Kidney (tissue), 13 donors: ENCODE measurements at regions not wholly inside any gene's neighbourhood (a gene's known extent, or its start where the extent isn't known, plus 50 kb on each side); places are given as distances from the start of the nearest gene placed in this dataset.

Source experiments
- DNase-seq, 5 donors: peaks; one replicate each; pipeline ENCODE4 v3.0.0-alpha.2; 2013 to 2020
- FAIRE-seq: peaks from 2 replicates; lab custom pipeline; 2012; peaks lifted over from hg19 to GRCh38; lab: Jason Lieb, UNC
- H3K27ac ChIP-seq, 2 donors: one replicate each; pipeline ENCODE4 v1.7.0; 2013; ENCODE audit warnings: low read depth in 2 of 2, low read length in 2 of 2, inconsistent platforms in 1 of 2
- H3K27me3 ChIP-seq: one replicate; pipeline ENCODE4 v1.7.1; 2013; ENCODE audit warnings: low read length, inconsistent platforms; ENCODE audit not compliant: control insufficient read depth, insufficient read depth
- H3K36me3 ChIP-seq, 3 donors: one replicate each; pipeline versions ENCODE4 v1.7.0 to v1.7.1; 2013; ENCODE audit warnings: low read length in 3 of 3, control low read depth in 1 of 3, inconsistent platforms in 1 of 3; ENCODE audit not compliant: insufficient read depth in 3 of 3, control insufficient read depth in 2 of 3
- H3K4me1 ChIP-seq, 3 donors: one replicate each; pipeline versions ENCODE4 v1.7.0 to v1.7.1; 2013; ENCODE audit warnings: low read length in 3 of 3, inconsistent platforms in 1 of 3, low read depth in 1 of 3; ENCODE audit not compliant: control insufficient read depth in 2 of 3, insufficient read depth in 2 of 3
- H3K4me3 ChIP-seq, 3 donors: one replicate each; pipeline versions ENCODE4 v1.7.0 to v1.8.1; 2013; ENCODE audit warnings: low read length in 3 of 3, control low read depth in 1 of 3, inconsistent platforms in 1 of 3
- H3K9ac ChIP-seq, 3 donors: one replicate each; pipeline versions ENCODE4 v1.7.0 to v1.7.1; 2013; ENCODE audit warnings: low read length in 3 of 3, control low read depth in 1 of 3, inconsistent platforms in 1 of 3
- H3K9me3 ChIP-seq, 3 donors: one replicate each; pipeline versions ENCODE4 v1.7.0 to v1.7.1; 2013; ENCODE audit warnings: low read length in 3 of 3, control low read depth in 1 of 3, inconsistent platforms in 1 of 3; ENCODE audit not compliant: control insufficient read depth in 2 of 3, insufficient read depth in 1 of 3
- intact Hi-C: fragments of 100-400 bp; cut with DNase I; formaldehyde crosslinking; loops from one replicate; pipeline ENCODE4 v1.11.1; 2022
- TF ChIP-seq, protein P1 (sequence below): IDR thresholded peaks from 3 replicates; pipeline ENCODE4 v1.5.1; 2012; ENCODE audit warnings: mild to moderate bottlenecking, moderate library complexity, borderline replicate concordance; ENCODE audit not compliant: insufficient read depth; ENCODE audit errors: extremely low read depth
- donor health status: control.
- donor health status: control.
- donor health status: control.
- donor health status: control.
- donor health status: control.
- donor health status: DM: yes; HTN: yes; CAD: no.
- donor health status: Normal renal cell carcinoma (clear cell type).

DNA sequence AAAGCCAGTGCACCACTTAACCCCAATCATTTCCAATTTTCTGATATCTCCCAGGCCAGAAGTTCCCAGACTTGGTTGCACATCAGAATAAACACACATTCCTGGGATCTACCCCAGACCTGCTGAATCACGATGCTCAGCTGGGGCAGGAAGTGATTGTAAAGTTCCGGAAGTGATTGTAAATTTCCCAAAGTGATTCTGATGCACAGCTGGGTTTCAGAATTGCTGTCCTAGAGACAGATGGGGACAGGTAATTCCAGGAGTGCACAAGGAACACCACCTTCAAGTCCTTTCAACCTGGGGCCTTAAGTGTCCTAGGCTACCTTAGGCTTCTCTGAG, 104.2 kb upstream of the EEPD1 start:
- H3K27me3 ChIP-seq: no peaks in the 10 kb centered on the region
- FAIRE-seq: no peak
- no peak overlapping the region for H3K9ac ChIP-seq
- no peaks in the 10 kb centered on the region for H3K9me3 ChIP-seq
- H3K27ac ChIP-seq: no peak overlapping the region
- intact Hi-C loops: no loop called here
- peaks cover 0 to 12% (median 4%) of the 10 kb centered on the region in 3 donors for H3K4me1 ChIP-seq
- DNase-seq: no peak
- no peaks in the 10 kb centered on the region for H3K36me3 ChIP-seq
- TF ChIP-seq, protein P1, sequence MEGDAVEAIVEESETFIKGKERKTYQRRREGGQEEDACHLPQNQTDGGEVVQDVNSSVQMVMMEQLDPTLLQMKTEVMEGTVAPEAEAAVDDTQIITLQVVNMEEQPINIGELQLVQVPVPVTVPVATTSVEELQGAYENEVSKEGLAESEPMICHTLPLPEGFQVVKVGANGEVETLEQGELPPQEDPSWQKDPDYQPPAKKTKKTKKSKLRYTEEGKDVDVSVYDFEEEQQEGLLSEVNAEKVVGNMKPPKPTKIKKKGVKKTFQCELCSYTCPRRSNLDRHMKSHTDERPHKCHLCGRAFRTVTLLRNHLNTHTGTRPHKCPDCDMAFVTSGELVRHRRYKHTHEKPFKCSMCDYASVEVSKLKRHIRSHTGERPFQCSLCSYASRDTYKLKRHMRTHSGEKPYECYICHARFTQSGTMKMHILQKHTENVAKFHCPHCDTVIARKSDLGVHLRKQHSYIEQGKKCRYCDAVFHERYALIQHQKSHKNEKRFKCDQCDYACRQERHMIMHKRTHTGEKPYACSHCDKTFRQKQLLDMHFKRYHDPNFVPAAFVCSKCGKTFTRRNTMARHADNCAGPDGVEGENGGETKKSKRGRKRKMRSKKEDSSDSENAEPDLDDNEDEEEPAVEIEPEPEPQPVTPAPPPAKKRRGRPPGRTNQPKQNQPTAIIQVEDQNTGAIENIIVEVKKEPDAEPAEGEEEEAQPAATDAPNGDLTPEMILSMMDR: no peak
- H3K4me3 ChIP-seq: no peak overlapping the region

DNA sequence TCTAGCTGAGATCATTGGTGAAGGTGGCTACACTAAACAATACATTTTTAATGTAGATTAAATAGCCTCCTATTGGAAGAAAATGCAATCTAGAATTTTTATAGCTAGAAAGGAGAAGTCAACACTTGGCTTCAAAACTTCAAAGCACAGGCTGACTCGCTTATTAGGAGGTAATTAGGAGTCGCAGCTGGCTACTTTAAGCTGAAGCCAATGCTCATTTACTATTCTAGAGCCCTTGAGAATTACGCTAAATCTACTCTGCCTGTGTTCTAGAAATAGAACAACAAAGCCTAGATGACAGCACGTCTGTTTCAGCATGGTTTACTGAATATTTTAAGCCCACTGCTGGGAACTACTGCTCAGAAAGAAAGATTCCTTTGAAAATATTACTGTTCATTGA, 101.6 kb upstream of the EEPD1 start:
- H3K27ac ChIP-seq: no peak overlapping the region
- H3K27me3 ChIP-seq: no peaks in the 10 kb centered on the region
- H3K9ac ChIP-seq: no peak overlapping the region
- H3K9me3 ChIP-seq: no peaks in the 10 kb centered on the region
- TF ChIP-seq, protein P1: no peak
- no peak overlapping the region for H3K4me3 ChIP-seq
- DNase-seq: no peak
- H3K4me1 ChIP-seq: peaks cover 0 to 7% (median 4%) of the 10 kb centered on the region in 3 donors
- FAIRE-seq: no peak
- H3K36me3 ChIP-seq: no peaks in the 10 kb centered on the region
- intact Hi-C loops: no loop called here

DNA sequence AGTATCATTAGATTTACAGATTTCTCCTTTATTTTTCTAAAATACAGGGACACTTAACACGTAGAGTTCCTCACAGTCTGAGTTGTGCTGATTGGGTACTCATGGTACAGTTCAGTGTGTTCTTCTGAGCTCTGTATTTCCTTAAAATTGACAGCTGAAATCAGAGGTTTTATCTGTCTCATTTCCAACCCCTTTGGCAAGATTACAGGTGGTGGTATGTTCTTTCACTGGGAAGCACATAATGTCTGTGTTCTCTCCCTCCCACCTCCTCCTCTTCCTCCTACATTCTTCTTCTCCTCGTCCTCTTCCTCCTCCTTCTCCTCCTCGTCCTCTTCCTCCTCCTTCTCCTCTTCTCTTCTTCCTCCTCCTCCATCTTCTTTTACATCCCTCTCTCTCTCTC, 99.5 kb upstream of the EEPD1 start:
- DNase-seq: no peak
- no peaks in the 10 kb centered on the region for H3K27me3 ChIP-seq
- no peak overlapping the region for H3K4me3 ChIP-seq
- no peaks in the 10 kb centered on the region for H3K9me3 ChIP-seq
- no peak overlapping the region for H3K27ac ChIP-seq
- H3K36me3 ChIP-seq: no peaks in the 10 kb centered on the region
- no peak overlapping the region for H3K9ac ChIP-seq
- TF ChIP-seq, protein P1: no peak
- FAIRE-seq: no peak
- H3K4me1 ChIP-seq: peaks cover 0 to 4% (median 3%) of the 10 kb centered on the region in 3 donors
- intact Hi-C loops: no loop called here

DNA sequence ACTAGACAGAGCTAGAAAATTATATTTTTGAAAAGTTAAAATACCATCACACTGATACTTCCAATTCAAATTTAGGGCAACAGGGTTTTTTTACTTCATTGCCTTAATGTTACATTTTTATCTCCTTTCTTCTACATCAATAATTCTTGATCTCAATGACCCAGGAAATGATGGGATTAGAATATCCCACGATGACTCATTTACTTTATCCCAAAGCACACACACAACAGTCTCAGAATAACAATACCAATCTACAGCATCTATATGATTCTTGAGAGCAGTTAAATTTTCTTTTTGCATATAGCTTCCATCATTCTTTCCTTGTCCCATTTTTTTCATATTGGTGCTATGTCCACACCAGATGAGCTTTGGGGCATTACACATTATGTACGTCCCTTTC, 98.4 kb upstream of the EEPD1 start:
- TF ChIP-seq, protein P1: no peak
- intact Hi-C loops: no loop called here
- H3K36me3 ChIP-seq: no peaks in the 10 kb centered on the region
- H3K9ac ChIP-seq: no peak overlapping the region
- no peak overlapping the region for H3K27ac ChIP-seq
- no peaks in the 10 kb centered on the region for H3K9me3 ChIP-seq
- FAIRE-seq: no peak
- no peaks in the 10 kb centered on the region for H3K4me1 ChIP-seq
- no peak overlapping the region for H3K4me3 ChIP-seq
- no peak for DNase-seq
- H3K27me3 ChIP-seq: no peaks in the 10 kb centered on the region
